ENCODE measurements at regions not wholly inside any gene's neighbourhood (a gene's known extent, or its start where the extent isn't known, plus 50 kb on each side); places are given as distances from the start of the nearest gene placed in this dataset.

DNA sequence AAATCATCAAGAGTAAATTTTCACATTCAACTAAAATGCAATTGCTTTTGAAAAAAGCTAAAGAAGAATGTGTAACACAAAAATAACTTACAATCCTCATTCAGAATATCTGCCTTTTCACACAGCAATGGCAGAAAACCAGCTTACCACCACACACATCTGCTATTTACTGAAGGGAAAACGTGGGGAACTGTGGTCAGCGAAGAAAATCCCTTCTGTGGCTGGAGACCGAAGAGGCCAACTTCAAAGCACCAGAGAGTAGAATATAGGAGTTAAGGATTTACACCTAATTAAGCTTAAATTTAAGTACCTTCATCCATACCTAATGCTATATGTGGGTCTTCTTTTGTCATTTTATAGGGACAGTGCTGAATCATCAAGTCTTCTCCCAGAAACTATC, 339.6 kb downstream of the DEPDC1B start:
- no peaks in the 10 kb centered on the region for H4K20me1 ChIP-seq (ENCODE audit: insufficient read depth, low read length)
- DNase-seq (ENCODE audit: low read depth) (no peak), FAIRE-seq (no peak)
- no peaks in the 10 kb centered on the region for H3K9me3 Mint-ChIP-seq (ENCODE audit: unreplicated experiment)
- H3K4me2 ChIP-seq (ENCODE audit: low read length): no peak overlapping the region
- no peaks in the 10 kb centered on the region for H3K4me1 ChIP-seq (ENCODE audit: insufficient read depth, low read length)
- no peaks in the 10 kb centered on the region for H3K27me3 ChIP-seq (ENCODE audit: insufficient read depth, low read length)
- no peak overlapping the region for H3K4me3 ChIP-seq (ENCODE audit: insufficient read depth, low read depth, low read length)
- no peak overlapping the region for H3K4me3 Mint-ChIP-seq (ENCODE audit: unreplicated experiment)
- H3K36me3 Mint-ChIP-seq (ENCODE audit: low read depth, unreplicated experiment): no peaks in the 10 kb centered on the region
- no peaks in the 10 kb centered on the region for H3K36me3 ChIP-seq (ENCODE audit: insufficient read depth, low read length)
- H3K79me2 ChIP-seq (ENCODE audit: insufficient read depth, low read length): no peaks in the 10 kb centered on the region
- peaks cover 16% of the 10 kb centered on the region for H3K4me1 Mint-ChIP-seq (ENCODE audit: low read depth, unreplicated experiment)
- H3K9ac ChIP-seq (ENCODE audit: low read length): no peak overlapping the region
- H3K27ac Mint-ChIP-seq (ENCODE audit: unreplicated experiment): no peak overlapping the region
- H3K27ac ChIP-seq (ENCODE audit: low read depth, low read length): no peak overlapping the region
- no peaks in the 10 kb centered on the region for H3K9me3 ChIP-seq (ENCODE audit: insufficient read depth, low read depth, low read length)
- H2AFZ ChIP-seq (ENCODE audit: low read depth, low read length): no peak overlapping the region
- no peak for TF ChIP-seq EZH2 (IDR thresholded peaks at IDR 0.05; ENCODE audit: insufficient read depth, low read length)
- TF ChIP-seq, protein P1, sequence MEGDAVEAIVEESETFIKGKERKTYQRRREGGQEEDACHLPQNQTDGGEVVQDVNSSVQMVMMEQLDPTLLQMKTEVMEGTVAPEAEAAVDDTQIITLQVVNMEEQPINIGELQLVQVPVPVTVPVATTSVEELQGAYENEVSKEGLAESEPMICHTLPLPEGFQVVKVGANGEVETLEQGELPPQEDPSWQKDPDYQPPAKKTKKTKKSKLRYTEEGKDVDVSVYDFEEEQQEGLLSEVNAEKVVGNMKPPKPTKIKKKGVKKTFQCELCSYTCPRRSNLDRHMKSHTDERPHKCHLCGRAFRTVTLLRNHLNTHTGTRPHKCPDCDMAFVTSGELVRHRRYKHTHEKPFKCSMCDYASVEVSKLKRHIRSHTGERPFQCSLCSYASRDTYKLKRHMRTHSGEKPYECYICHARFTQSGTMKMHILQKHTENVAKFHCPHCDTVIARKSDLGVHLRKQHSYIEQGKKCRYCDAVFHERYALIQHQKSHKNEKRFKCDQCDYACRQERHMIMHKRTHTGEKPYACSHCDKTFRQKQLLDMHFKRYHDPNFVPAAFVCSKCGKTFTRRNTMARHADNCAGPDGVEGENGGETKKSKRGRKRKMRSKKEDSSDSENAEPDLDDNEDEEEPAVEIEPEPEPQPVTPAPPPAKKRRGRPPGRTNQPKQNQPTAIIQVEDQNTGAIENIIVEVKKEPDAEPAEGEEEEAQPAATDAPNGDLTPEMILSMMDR (IDR thresholded peaks at IDR 0.05; ENCODE audit: insufficient read depth, low read depth, low read length): no peak
- H3K27me3 Mint-ChIP-seq (ENCODE audit: low read depth, unreplicated experiment): no peaks in the 10 kb centered on the region

DNA sequence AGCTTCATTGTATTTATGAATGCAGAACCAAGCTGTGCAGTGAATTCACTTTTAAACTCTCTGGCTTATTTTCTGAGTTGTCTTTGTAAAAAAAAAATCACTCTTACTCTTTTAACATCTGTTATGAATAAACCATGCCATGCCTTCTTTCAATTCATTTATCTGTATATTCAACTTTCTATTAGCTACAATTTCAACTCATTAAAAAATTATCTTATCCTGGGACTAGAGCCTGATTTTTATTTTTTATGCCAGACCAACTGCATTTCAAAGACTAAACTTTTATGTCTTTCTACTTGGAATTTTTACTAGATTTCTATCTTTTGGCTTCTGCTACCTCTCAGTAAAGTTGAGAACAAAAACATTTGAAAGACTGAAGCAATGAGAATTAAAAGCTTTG, 342.7 kb downstream of the DEPDC1B start:
- no peak for FAIRE-seq
- H3K4me1 Mint-ChIP-seq (ENCODE audit: low read depth, unreplicated experiment): peaks cover 15% of the 10 kb centered on the region
- no peak overlapping the region for H3K27ac ChIP-seq (ENCODE audit: low read depth, low read length)

DNA sequence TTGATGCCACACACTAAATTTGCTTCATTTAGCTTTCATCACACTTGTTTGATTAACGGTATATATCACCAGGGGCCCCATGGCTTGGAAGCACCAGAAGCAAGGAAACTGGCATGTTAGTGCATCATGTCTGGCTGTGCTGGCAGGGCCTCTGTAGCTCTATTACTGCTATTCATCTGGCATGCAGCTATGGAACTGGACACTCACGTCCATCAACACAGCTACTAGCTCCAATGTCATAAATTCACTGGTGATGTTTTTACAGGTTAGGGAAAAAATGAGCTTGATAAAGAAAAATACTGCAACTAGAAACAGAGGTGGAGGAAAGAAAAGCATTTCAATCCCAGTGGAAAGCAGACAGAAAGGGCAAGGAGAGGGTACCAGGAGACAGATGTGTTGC, 343.2 kb downstream of the DEPDC1B start:
- Histone ChIP-seq H3K4me3 (ENCODE audit: insufficient read depth, low read depth, low read length) (no peak overlapping the region), H3K4me2 (ENCODE audit: low read length) (no peak overlapping the region), H2AFZ (ENCODE audit: low read depth, low read length) (no peak overlapping the region), H3K27ac (ENCODE audit: low read depth, low read length) (no peak overlapping the region), H3K36me3 (ENCODE audit: insufficient read depth, low read length) (no peaks in the 10 kb centered on the region), H3K27me3 (ENCODE audit: insufficient read depth, low read length) (no peaks in the 10 kb centered on the region), H4K20me1 (ENCODE audit: insufficient read depth, low read length) (no peaks in the 10 kb centered on the region), H3K9me3 (ENCODE audit: insufficient read depth, low read depth, low read length) (no peaks in the 10 kb centered on the region), H3K9ac (ENCODE audit: low read length) (no peak overlapping the region), H3K79me2 (ENCODE audit: insufficient read depth, low read length) (no peaks in the 10 kb centered on the region), H3K4me1 (ENCODE audit: insufficient read depth, low read length) (no peaks in the 10 kb centered on the region)
- H3K9me3 Mint-ChIP-seq (ENCODE audit: unreplicated experiment): no peaks in the 10 kb centered on the region
- H3K27me3 Mint-ChIP-seq (ENCODE audit: low read depth, unreplicated experiment): no peaks in the 10 kb centered on the region
- H3K36me3 Mint-ChIP-seq (ENCODE audit: low read depth, unreplicated experiment): no peaks in the 10 kb centered on the region
- H3K4me3 Mint-ChIP-seq (ENCODE audit: unreplicated experiment): no peak overlapping the region
- peaks cover 9% of the 10 kb centered on the region for H3K4me1 Mint-ChIP-seq (ENCODE audit: low read depth, unreplicated experiment)
- DNase-seq (ENCODE audit: low read depth) (no peak), FAIRE-seq (no peak)
- no peak for TF ChIP-seq EZH2 (IDR thresholded peaks at IDR 0.05; ENCODE audit: insufficient read depth, low read length)
- TF ChIP-seq, protein P1 (IDR thresholded peaks at IDR 0.05; ENCODE audit: insufficient read depth, low read depth, low read length): no peak
- H3K27ac Mint-ChIP-seq (ENCODE audit: unreplicated experiment): no peak overlapping the region

More for the DNA sequence above, 342.7 kb downstream of the DEPDC1B start:
- no peaks in the 10 kb centered on the region for H3K4me1 ChIP-seq (ENCODE audit: insufficient read depth, low read length)
- no peak for TF ChIP-seq EZH2 (IDR thresholded peaks at IDR 0.05; ENCODE audit: insufficient read depth, low read length)
- TF ChIP-seq, protein P1 (IDR thresholded peaks at IDR 0.05; ENCODE audit: insufficient read depth, low read depth, low read length): no peak
- Mint-ChIP-seq H3K27me3 (ENCODE audit: low read depth, unreplicated experiment) (no peaks in the 10 kb centered on the region), H3K9me3 (ENCODE audit: unreplicated experiment) (no peaks in the 10 kb centered on the region), H3K36me3 (ENCODE audit: low read depth, unreplicated experiment) (no peaks in the 10 kb centered on the region), H3K27ac (ENCODE audit: unreplicated experiment) (no peak overlapping the region), H3K4me3 (ENCODE audit: unreplicated experiment) (no peak overlapping the region)
- H4K20me1 ChIP-seq (ENCODE audit: insufficient read depth, low read length): no peaks in the 10 kb centered on the region
- DNase-seq (ENCODE audit: low read depth): no peak
- no peak overlapping the region for H3K9ac ChIP-seq (ENCODE audit: low read length)
- no peaks in the 10 kb centered on the region for H3K9me3 ChIP-seq (ENCODE audit: insufficient read depth, low read depth, low read length)
- no peaks in the 10 kb centered on the region for H3K79me2 ChIP-seq (ENCODE audit: insufficient read depth, low read length)
- no peak overlapping the region for H3K4me2 ChIP-seq (ENCODE audit: low read length)
- no peak overlapping the region for H2AFZ ChIP-seq (ENCODE audit: low read depth, low read length)
- no peak overlapping the region for H3K4me3 ChIP-seq (ENCODE audit: insufficient read depth, low read depth, low read length)
- H3K27me3 ChIP-seq (ENCODE audit: insufficient read depth, low read length): no peaks in the 10 kb centered on the region
- H3K36me3 ChIP-seq (ENCODE audit: insufficient read depth, low read length): no peaks in the 10 kb centered on the region
